Mammary epithelial cell (primary cell): ENCODE measurements at regions not wholly inside any gene's neighbourhood (a gene's known extent, or its start where the extent isn't known, plus 50 kb on each side); places are given as distances from the start of the nearest gene placed in this dataset.

Source experiments
- CTCF ChIP-seq, 2 donors: IDR thresholded peaks in 1 of 2; conservative IDR thresholded peaks in 1 of 2; 2 replicates each; pipeline ENCODE4 v1.5.1; 2011 to 2012; ENCODE audit warnings: inconsistent platforms in 2 of 2, low read length in 2 of 2, mild to moderate bottlenecking in 2 of 2, control low read depth in 1 of 2, low read depth in 1 of 2; ENCODE audit not compliant: insufficient read depth in 1 of 2; ENCODE audit errors: extremely low read depth in 1 of 2
- EZH2 ChIP-seq: IDR thresholded peaks from 2 replicates; pipeline ENCODE4 v1.6.1; 2012; ENCODE audit warnings: low read length, inconsistent platforms, borderline replicate concordance

GRCh38 chr3:21826416-21826815 lies 75.4 kb upstream of the ZNF385D start:
- TF ChIP-seq CTCF (conservative IDR thresholded peaks at IDR 0.05 in 1 of 2, IDR thresholded peaks at IDR 0.05 in 1 of 2; ENCODE audit: extremely low read depth in 1 of 2, insufficient read depth in 1 of 2, low read depth in 1 of 2, low read length in 2 of 2) (no peak), EZH2 (no peak)
